ENCODE measurements at regions not wholly inside any gene's neighbourhood (a gene's known extent, or its start where the extent isn't known, plus 50 kb on each side); places are given as distances from the start of the nearest gene placed in this dataset.

DNA sequence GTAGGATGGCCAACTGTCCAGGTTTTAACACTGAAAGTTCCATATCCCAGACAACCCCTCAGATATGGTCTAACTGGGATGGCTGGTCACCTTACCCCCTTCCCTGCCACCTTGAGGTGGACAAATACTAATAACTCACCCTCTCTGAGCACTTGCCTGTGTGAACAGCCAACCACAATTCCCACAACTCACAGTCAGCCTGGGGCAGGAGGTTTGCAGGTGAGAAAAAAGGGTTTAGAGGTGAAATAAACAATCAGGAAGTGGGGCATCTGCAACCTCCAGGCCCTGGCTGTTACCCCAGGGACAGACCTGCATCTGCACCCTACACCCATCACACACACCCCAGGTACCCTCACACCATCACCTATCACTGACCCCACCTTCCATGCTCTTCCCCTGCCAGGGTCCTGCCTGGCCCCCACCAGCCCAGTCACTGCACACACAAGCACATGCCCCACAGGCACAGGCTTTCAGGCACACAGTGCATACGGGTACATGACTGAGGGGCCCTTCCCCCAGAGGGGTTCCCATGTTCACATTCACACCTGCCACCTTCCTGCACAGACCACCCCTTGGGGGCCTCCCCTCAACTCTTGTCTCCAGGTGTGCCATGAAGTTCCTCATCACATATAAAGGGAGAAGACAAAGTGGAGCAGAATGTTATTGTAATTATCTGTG is 679.5 kb downstream of the MATN1 start:
- peak overlapping the region; percentile 38 for H3K4me3 Mint-ChIP-seq
- H3K9me3 Mint-ChIP-seq, result no peaks in the 10 kb centered on the region
- ATAC-seq (peak; percentile 58), DNase-seq (ENCODE audit: low spot score in 2 of 2) (no peak)
- no peaks in the 10 kb centered on the region for H3K36me3 Mint-ChIP-seq
- peaks cover 63% of the 10 kb centered on the region for H3K4me1 Mint-ChIP-seq
- peak overlapping the region; percentile 30 for H3K27ac Mint-ChIP-seq

DNA sequence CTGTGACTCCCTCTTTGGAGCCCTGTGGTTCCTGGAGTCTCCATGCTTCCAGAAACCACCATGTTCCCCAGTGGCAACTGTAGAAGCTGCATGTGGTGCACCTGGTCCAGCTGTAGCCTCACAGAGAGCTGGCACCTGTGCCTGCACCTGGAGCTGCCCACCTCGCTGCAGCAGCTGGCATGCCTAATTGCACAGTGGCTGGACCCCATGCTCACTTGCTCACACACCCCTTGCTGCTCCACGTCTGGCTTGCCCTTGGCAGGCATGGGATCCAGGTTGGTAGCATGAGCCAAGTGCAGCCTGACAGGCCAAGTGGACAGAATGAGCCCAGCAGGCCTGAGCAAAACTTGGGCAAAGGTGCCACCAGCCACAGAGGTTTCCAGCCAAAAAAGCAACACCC is 680.1 kb downstream of the MATN1 start:
- peak overlapping the region; percentile 30 for H3K27ac Mint-ChIP-seq
- DNase-seq (ENCODE audit: low spot score in 2 of 2) (no peak), ATAC-seq (no peak)
- H3K4me3 Mint-ChIP-seq, result peak overlapping the region; percentile 38
- no peaks in the 10 kb centered on the region for H3K36me3 Mint-ChIP-seq
- peaks cover 68% of the 10 kb centered on the region for H3K4me1 Mint-ChIP-seq
- no peaks in the 10 kb centered on the region for H3K9me3 Mint-ChIP-seq

DNA sequence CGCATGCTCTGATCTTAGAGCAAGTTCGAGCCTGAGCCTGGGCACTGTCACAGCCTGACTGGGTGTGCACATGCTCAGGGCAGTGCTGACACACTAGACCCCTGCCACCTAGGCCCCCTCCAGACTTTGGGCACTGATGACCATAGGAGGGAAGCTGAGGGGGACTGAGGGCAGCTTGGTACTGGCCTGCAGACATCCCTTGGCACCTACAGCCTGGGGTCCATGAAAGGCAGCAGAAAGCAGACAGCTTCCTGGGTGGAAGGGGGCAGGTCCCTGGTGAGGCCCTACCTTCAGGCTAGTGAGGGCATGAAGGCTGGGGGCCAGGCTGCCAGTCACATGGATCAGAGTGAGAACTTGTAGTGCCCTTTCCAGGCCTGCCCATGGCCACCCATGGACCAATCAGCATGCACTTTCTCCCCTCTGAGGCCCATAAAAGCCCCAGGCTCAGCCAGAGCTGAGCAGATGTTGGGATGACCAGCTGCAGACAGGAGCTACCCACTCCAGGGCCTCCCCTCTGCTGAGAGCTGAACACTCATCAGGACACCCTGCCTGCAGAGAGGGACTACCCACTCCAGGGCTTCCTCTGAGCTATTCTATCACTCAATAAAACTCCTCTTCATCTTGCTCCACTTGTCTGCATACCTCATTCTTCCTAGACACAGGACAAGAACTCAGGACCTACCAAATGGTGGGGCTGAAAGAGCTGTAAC is 680.8 kb downstream of the MATN1 start:
- Mint-ChIP-seq H3K27ac (no peak overlapping the region), H3K36me3 (no peaks in the 10 kb centered on the region), H3K4me1 (peaks cover 73% of the 10 kb centered on the region), H3K4me3 (no peak overlapping the region), H3K9me3 (no peaks in the 10 kb centered on the region)
- no peak for ATAC-seq
- no peak for DNase-seq (ENCODE audit: low spot score in 2 of 2)

DNA sequence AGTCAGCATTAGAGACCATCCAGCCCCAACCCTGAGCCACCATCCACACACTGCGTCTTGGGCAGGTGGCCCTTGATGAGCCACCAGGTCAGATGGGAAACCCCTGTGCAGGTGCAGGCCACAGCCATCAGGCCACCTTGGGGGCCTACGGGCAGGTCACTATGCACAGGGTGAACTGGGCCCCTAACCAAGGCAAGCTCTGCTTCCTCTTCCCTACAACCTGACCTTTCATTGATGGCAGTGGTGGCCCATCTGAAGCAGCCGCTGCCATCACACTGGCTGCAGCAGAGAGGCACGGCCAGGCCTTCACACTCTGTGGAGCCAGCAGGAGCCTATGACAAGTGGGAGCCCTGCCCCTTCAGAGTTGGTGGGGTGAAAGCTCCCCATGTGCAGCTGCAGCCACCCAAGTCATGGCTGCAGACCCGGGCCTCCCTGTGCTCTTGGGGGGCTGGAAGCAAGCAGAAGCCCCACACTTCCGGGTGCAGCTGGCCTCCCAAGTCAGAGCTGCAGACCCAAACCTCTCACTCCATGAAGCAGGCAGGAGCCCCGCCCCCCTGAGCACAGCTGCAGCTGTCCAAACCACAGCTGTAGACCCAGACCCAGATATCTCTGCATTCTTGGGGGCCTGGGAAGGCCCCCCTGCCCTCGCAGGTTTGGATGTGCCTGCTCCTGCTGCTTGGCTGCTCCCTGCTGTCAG is 681.5 kb downstream of the MATN1 start:
- H3K9me3 Mint-ChIP-seq, result no peaks in the 10 kb centered on the region
- H3K4me1 Mint-ChIP-seq, result peaks cover 73% of the 10 kb centered on the region

DNA sequence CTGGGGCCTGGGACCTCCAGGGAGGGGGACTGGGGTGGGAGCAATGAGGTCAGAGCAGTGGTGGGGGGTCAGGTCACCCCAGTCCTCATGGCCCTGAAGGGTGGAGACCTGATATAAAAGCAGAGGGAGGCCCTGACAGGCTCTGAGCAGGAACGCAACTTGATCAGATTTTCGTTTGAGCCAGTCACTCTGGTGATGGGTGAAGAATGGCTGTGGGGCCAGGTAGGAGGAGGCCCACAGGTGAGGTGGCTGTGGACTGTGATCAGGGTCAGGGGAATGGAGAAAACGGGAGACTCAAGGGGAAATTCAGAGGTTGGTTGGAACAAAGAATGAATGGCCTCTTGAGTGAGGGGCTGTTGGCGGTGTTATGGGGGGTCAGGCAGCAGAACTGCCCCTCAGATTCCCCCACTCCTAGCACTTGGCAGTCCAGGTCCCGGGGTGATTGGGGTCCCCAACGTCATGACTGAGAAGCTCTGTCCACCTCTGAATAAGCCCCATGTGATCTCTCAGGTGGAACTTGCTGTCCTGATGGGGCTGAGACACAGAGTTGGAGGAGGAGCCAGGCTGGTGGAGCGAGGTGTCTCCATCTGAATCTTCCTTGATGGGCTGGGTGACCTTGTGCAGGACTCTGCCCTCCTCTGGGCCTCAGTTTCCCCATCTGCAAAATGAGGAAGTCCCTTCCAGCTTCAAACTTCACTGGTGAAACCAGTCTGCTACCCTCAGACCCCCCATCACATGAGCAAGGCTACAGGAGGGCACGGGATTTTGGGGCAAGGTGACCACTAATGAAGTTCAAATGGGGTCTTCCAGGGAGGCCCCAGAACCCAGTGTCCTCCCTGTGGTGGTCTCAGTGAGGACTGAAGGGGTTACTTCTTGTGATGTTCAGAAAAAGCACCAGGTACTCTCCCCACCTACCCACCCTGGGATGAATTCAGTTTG is 683.0 kb downstream of the MATN1 start:
- H3K4me3 Mint-ChIP-seq, result no peak overlapping the region

More for the DNA sequence above, 681.5 kb downstream of the MATN1 start:
- no peaks in the 10 kb centered on the region for H3K36me3 Mint-ChIP-seq
- H3K4me3 Mint-ChIP-seq, result no peak overlapping the region
- ATAC-seq (no peak), DNase-seq (ENCODE audit: low spot score in 2 of 2) (no peak)
- no peak overlapping the region for H3K27ac Mint-ChIP-seq

DNA sequence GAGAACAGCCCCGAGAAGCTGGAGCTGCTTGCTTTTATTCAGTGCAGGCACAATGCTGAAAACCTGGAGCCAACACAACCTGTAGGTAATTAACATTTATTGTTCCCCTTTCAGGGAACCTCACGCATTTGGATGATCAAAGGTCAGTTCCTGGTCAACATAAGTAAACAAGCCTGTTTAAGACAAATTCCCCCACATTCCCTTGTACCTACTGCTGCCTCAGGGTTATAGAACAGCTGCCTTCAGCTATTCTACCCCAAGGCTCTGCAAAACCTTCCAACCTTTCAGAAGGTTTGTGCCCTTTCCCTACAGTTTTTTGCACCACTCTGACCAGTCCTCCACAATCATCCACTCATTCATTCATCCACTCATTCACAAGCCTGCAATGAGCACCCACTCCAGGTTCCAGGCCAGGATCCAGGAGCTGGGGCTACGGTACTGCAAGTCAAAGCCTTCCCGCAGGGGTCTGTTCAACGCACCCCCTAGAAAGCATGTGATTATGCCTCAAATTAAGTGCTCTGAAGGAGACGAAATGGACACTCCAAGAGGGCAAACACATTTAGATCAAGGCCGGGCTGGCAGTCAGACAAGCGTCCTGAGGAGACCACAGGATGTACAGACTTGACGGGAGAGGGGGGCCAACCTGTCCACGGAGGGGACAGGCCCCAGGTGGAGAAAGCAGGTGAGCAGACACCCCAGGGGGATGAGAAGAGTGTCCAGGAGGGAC is 683.9 kb downstream of the MATN1 start:
- Mint-ChIP-seq H3K4me3 (no peak overlapping the region), H3K9me3 (no peaks in the 10 kb centered on the region), H3K36me3 (no peaks in the 10 kb centered on the region), H3K27ac (no peak overlapping the region), H3K4me1 (peaks cover 56% of the 10 kb centered on the region)
- ATAC-seq (no peak), DNase-seq (ENCODE audit: low spot score in 2 of 2) (no peak)

More for the DNA sequence above, 683.0 kb downstream of the MATN1 start:
- no peak for ATAC-seq
- Mint-ChIP-seq H3K27ac (no peak overlapping the region), H3K36me3 (no peaks in the 10 kb centered on the region), H3K9me3 (no peaks in the 10 kb centered on the region), H3K4me1 (peaks cover 64% of the 10 kb centered on the region)
- no peak for DNase-seq (ENCODE audit: low spot score in 2 of 2)

DNA sequence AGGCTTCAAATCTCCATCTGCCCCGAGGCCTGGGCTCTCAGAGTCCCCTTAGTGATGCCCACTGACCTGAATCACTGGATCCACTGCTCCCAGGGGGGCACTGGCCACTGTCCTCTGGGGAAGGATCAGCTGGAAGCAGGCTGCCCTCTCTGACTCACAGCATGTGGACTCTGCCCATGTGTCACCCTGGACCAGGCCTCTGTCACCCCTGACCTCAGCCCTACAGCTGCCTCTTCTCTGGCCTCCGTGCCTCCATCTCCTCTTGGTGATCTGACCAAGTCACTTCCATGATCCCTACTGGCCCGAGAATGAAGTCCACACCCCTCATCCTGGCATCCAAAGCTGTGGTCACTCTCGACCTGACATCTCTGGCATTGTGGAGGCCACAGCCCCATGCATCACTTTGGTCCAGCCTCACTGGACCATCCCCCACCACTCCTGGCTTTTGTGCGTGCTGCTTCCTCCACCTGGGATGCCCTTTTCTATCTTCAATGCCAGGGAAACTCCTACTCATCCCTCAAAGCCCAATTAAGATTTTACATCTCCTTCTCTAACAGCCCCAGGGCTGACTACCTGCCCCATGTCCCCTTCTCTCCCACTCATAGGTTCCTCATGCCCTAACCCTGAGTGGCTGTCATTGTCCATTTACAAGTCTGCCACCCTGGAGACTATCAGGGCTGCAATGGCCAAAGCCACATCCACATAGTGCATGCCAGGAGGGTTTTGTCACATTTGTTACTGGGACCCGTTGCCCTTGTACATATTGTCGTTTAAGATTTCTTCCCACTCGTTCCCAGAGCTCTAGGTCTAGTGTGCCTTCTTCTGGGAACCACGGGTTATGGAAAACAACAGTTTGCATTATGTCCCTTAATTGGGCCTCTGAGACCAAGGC is 685.0 kb downstream of the MATN1 start:
- DNase-seq (ENCODE audit: low spot score in 2 of 2) (no peak), ATAC-seq (no peak)
- no peak overlapping the region for H3K4me3 Mint-ChIP-seq
- H3K4me1 Mint-ChIP-seq, result peaks cover 44% of the 10 kb centered on the region
- H3K36me3 Mint-ChIP-seq, result no peaks in the 10 kb centered on the region
- H3K27ac Mint-ChIP-seq, result no peak overlapping the region
- H3K9me3 Mint-ChIP-seq, result peaks cover under 1% of the 10 kb centered on the region

DNA sequence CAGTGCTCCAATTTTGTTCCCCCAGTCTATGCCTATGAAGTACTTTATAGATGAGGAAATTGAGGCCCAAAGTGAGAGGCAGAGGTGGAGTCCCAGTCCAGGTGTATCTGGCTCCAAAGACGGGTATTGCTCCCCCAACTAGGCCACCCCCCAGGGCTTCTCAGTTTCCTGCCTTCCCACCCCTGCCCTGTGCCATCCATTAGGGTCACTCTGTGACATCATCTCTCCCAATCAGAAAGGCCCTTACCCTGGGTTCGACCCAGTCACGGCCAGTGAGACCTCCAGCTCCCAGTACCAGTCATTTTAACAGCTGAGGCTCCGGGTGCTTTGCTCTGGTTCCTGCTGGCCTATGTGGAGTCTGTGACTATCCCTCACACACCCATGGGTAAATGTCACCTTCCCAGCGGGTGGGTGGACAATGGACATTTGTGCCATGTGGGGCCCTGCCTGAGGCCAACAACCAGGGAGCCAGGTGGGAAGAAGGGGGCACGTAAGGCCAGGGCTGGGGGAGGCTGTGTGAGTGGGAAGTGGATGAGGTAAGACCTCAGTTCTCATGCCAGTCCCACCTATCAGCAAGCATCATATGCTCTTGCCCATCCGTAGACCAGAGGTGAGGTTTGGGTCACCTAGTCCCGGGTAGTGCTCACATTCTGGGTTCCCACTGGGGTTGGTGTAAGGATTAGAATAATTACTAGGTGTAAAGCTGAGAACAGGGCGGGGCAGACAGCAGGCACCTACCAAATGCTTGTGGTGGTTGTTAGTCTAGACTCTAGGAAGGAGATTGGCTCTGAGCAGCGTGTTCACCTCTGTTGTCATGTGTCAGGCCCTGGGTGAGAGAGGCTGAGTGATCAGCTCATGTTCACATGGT is 685.9 kb downstream of the MATN1 start:
- Mint-ChIP-seq H3K36me3 (no peaks in the 10 kb centered on the region), H3K27ac (no peak overlapping the region), H3K4me3 (no peak overlapping the region), H3K9me3 (peaks cover 5% of the 10 kb centered on the region), H3K4me1 (peaks cover 37% of the 10 kb centered on the region)
- DNase-seq (ENCODE audit: low spot score in 2 of 2), result no peak
- ATAC-seq, result no peak

DNA sequence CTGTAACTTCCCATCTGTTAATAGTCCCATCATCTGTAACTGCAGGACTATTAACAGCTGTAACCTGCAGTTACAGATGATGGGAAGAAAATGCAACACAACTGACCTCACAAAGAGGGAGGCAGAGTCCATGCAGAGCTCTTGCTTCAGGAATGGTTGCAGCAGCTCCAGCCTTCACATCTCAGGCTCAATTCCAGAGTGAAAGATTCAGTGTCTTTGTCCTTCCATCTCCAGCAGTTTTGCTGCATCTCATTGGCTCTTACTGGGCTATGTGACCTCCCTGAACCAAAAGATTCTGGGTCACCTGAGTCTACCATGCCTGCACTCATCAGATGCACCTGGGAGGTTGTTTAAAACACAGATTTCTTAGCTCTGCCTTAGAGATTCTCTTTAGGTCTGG is 686.7 kb downstream of the MATN1 start:
- Mint-ChIP-seq H3K36me3 (no peaks in the 10 kb centered on the region), H3K9me3 (peaks cover 5% of the 10 kb centered on the region)
- ATAC-seq, result no peak

DNA sequence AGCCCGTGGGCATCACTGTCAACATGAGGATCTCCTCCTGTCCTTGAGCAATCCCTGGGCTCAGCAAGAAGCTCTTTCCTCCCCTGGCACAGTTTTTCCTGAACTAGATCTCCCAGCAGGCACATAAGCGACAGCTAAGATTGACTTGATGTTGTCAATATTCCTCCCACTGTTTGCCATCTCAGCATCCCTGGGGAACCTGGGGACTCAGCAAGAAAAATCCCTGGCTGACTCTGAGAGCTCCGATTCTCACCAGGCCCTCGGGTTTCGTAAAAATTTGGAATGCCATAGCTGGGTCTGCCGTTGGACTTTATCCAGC is 687.2 kb downstream of the MATN1 start:
- Mint-ChIP-seq H3K27ac (no peak overlapping the region), H3K4me3 (no peak overlapping the region), H3K4me1 (peaks cover 24% of the 10 kb centered on the region), H3K36me3 (no peaks in the 10 kb centered on the region), H3K9me3 (peaks cover 5% of the 10 kb centered on the region)
- ATAC-seq (no peak), DNase-seq (ENCODE audit: low spot score in 2 of 2) (no peak)

More for the DNA sequence above, 686.7 kb downstream of the MATN1 start:
- Mint-ChIP-seq H3K4me1 (peaks cover 29% of the 10 kb centered on the region), H3K27ac (no peak overlapping the region), H3K4me3 (no peak overlapping the region)
- DNase-seq (ENCODE audit: low spot score in 2 of 2), result no peak

DNA sequence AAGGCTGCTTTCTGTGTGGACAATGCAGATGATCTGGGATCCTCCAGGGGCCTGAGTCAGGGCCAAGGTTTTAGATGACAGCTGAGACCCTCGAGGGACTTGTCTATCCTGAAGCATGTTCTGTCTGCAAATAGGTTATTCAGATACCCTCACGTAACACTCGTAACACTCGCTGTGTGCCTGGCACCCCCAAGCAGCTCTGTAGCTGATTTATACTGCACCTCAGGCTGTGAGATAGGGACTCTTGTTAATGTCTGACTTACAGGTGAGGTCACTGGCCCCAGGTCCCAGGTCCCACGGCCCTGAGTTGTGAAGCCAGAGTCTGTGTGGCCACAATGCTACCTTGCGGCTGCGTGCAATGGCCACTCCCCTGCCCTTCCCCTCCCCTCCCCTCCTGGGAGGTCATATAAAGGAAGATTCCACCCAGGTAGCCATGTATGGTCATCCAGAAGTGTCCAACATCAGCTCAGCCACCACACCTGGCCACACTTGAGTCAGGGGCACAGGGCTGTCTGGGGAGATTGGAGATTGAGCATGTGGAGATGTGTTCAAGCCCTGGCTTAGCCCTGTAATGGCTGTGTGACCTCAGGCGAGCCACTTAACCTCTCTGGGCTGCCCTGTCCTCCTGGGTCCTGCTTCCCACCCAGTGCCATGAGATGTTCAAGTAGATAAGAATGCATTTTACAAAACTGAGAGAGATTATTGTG is 687.7 kb downstream of the MATN1 start:
- H3K36me3 Mint-ChIP-seq, result no peaks in the 10 kb centered on the region
- H3K4me3 Mint-ChIP-seq, result no peak overlapping the region
- H3K9me3 Mint-ChIP-seq, result peaks cover 5% of the 10 kb centered on the region
- peaks cover 19% of the 10 kb centered on the region for H3K4me1 Mint-ChIP-seq
- ATAC-seq, result no peak
- H3K27ac Mint-ChIP-seq, result no peak overlapping the region
- DNase-seq (ENCODE audit: low spot score in 2 of 2), result no peak

DNA sequence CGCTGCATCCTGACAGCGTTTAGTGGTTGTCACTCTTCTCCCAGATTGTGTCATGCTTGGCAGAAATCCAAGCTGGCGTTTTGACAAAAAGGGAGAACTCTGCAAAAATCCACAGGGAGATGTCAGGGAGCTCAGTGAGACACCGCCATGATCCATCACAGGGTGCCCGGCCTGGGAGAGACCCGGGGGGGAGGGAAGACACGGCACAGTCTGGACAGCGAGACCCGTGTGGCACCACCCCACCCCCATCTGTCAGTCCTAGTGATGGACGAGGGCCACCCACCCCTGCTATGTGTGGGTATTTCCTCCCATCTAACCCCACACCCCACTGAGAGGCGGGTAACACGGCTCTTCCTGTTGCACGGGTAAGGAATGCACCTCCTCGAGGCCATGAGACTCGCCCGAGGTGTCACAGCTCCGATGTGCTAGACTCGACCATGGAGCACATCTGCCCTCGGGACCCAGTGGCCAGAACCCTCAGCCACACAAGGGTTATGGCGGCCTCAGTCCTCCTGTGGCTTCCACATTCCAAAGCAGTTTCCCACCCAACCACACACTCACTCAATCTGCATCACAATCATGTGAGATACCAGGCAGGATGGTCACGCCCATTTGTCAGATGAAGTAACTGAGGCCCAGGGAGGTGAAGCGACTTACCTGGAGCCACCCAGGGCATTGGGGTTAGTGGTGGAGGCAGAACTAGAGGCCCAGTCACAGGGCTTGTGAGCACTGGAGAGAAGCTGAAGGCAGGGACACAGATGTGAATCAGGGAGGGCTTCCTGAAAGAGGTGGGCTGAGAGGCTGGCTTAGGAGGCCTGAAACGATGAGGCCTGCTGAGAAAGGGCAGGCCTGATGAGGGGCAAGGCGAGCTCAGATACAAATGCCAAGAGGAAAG is 688.5 kb downstream of the MATN1 start:
- H3K4me3 Mint-ChIP-seq, result no peak overlapping the region
- DNase-seq (ENCODE audit: low spot score in 2 of 2), result no peak
- no peaks in the 10 kb centered on the region for H3K36me3 Mint-ChIP-seq
- ATAC-seq, result no peak
- H3K9me3 Mint-ChIP-seq, result peaks cover 5% of the 10 kb centered on the region
- peaks cover 14% of the 10 kb centered on the region for H3K4me1 Mint-ChIP-seq
- H3K27ac Mint-ChIP-seq, result no peak overlapping the region
